Hepatocyte (in vitro differentiated cells): ENCODE measurements at regions not wholly inside any gene's neighbourhood (a gene's known extent, or its start where the extent isn't known, plus 50 kb on each side); places are given as distances from the start of the nearest gene placed in this dataset.

Source experiments
- EZH2 ChIP-seq: fragments of 200-600 bp; sonication (generic); IDR thresholded peaks from 2 replicates; pipeline ENCODE4 v1.6.1; 2016; ENCODE audit warnings: antibody characterized with exemption, mild to moderate bottlenecking, borderline replicate concordance
- TF ChIP-seq, protein P1 (sequence below): fragments of 200-600 bp; sonication (generic); IDR thresholded peaks from 2 replicates; pipeline ENCODE4 v1.5.1; 2016; ENCODE audit warnings: antibody characterized with exemption, mild to moderate bottlenecking; ENCODE audit not compliant: poor library complexity

DNA sequence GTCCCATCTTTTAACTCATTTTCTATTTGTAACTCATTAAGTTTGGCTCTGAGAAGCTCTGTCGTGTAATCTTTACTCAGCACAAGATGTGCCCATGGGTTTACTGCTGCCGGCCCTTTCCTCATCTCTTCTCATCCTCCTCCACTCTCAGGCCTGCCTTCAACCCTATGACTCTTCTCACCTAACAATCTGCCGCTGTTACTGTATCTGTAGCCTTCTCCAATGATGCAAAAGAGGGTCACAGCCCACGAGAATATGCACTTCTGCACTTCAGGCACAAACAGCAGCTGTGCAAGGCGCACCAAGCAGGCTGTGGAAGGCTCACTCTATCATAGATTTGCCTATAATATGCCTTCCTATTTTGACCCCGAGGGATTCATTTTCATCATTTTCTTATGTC lies 546.5 kb upstream of the GALNTL6 start:
- no peak for TF ChIP-seq EZH2
- TF ChIP-seq, protein P1, sequence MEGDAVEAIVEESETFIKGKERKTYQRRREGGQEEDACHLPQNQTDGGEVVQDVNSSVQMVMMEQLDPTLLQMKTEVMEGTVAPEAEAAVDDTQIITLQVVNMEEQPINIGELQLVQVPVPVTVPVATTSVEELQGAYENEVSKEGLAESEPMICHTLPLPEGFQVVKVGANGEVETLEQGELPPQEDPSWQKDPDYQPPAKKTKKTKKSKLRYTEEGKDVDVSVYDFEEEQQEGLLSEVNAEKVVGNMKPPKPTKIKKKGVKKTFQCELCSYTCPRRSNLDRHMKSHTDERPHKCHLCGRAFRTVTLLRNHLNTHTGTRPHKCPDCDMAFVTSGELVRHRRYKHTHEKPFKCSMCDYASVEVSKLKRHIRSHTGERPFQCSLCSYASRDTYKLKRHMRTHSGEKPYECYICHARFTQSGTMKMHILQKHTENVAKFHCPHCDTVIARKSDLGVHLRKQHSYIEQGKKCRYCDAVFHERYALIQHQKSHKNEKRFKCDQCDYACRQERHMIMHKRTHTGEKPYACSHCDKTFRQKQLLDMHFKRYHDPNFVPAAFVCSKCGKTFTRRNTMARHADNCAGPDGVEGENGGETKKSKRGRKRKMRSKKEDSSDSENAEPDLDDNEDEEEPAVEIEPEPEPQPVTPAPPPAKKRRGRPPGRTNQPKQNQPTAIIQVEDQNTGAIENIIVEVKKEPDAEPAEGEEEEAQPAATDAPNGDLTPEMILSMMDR = no peak
